ENCODE measurements at regions not wholly inside any gene's neighbourhood (a gene's known extent, or its start where the extent isn't known, plus 50 kb on each side); places are given as distances from the start of the nearest gene placed in this dataset.

- TF ChIP-seq ZFX (IDR thresholded peaks at IDR 0.05) (no peak), CTCF (conservative IDR thresholded peaks at IDR 0.05) (no peak)
- H3K27ac ChIP-seq, result no peak overlapping the region
Observed at GRCh38 chr16:85436207-85436606, 176.9 kb upstream of the GSE1 start.

GRCh38 chr16:85436636-85437165, 176.4 kb upstream of the GSE1 start:
- TF ChIP-seq ZFX (IDR thresholded peaks at IDR 0.05) (no peak), CTCF (conservative IDR thresholded peaks at IDR 0.05) (no peak)
- H3K27ac ChIP-seq, result no peak overlapping the region

- TF ChIP-seq CTCF (conservative IDR thresholded peaks at IDR 0.05), result no peak
- TF ChIP-seq ZFX (IDR thresholded peaks at IDR 0.05), result no peak
- H3K27ac ChIP-seq, result no peak overlapping the region
Observed at GRCh38 chr16:85437166-85438052, 175.7 kb upstream of the GSE1 start.

GRCh38 chr16:85438981-85439685, 174.0 kb upstream of the GSE1 start:
- H3K27ac ChIP-seq, result no peak overlapping the region
- no peak for TF ChIP-seq CTCF (conservative IDR thresholded peaks at IDR 0.05)
- TF ChIP-seq ZFX (IDR thresholded peaks at IDR 0.05), result no peak

GRCh38 chr16:85440744-85441143, 172.4 kb upstream of the GSE1 start:
- TF ChIP-seq ZFX (IDR thresholded peaks at IDR 0.05) (no peak), CTCF (conservative IDR thresholded peaks at IDR 0.05) (no peak)
- no peak overlapping the region for H3K27ac ChIP-seq

- no peak for TF ChIP-seq CTCF (conservative IDR thresholded peaks at IDR 0.05)
- TF ChIP-seq ZFX (IDR thresholded peaks at IDR 0.05), result no peak
- H3K27ac ChIP-seq, result no peak overlapping the region
Observed at GRCh38 chr16:85441189-85441889, 171.8 kb upstream of the GSE1 start.

Data from C4-2B (cell line).